Kidney (tissue), 13 donors: ENCODE measurements at regions not wholly inside any gene's neighbourhood (a gene's known extent, or its start where the extent isn't known, plus 50 kb on each side); places are given as distances from the start of the nearest gene placed in this dataset.

Source experiments
- DNase-seq, 5 donors: peaks; one replicate each; pipeline ENCODE4 v3.0.0-alpha.2; 2013 to 2020
- FAIRE-seq: peaks from 2 replicates; lab custom pipeline; 2012; peaks lifted over from hg19 to GRCh38; lab: Jason Lieb, UNC
- H3K27ac ChIP-seq, 2 donors: one replicate each; pipeline ENCODE4 v1.7.0; 2013; ENCODE audit warnings: low read depth in 2 of 2, low read length in 2 of 2, inconsistent platforms in 1 of 2
- H3K27me3 ChIP-seq: one replicate; pipeline ENCODE4 v1.7.1; 2013; ENCODE audit warnings: low read length, inconsistent platforms; ENCODE audit not compliant: control insufficient read depth, insufficient read depth
- H3K36me3 ChIP-seq, 3 donors: one replicate each; pipeline versions ENCODE4 v1.7.0 to v1.7.1; 2013; ENCODE audit warnings: low read length in 3 of 3, control low read depth in 1 of 3, inconsistent platforms in 1 of 3; ENCODE audit not compliant: insufficient read depth in 3 of 3, control insufficient read depth in 2 of 3
- H3K4me1 ChIP-seq, 3 donors: one replicate each; pipeline versions ENCODE4 v1.7.0 to v1.7.1; 2013; ENCODE audit warnings: low read length in 3 of 3, inconsistent platforms in 1 of 3, low read depth in 1 of 3; ENCODE audit not compliant: control insufficient read depth in 2 of 3, insufficient read depth in 2 of 3
- H3K4me3 ChIP-seq, 3 donors: one replicate each; pipeline versions ENCODE4 v1.7.0 to v1.8.1; 2013; ENCODE audit warnings: low read length in 3 of 3, control low read depth in 1 of 3, inconsistent platforms in 1 of 3
- H3K9ac ChIP-seq, 3 donors: one replicate each; pipeline versions ENCODE4 v1.7.0 to v1.7.1; 2013; ENCODE audit warnings: low read length in 3 of 3, control low read depth in 1 of 3, inconsistent platforms in 1 of 3
- H3K9me3 ChIP-seq, 3 donors: one replicate each; pipeline versions ENCODE4 v1.7.0 to v1.7.1; 2013; ENCODE audit warnings: low read length in 3 of 3, control low read depth in 1 of 3, inconsistent platforms in 1 of 3; ENCODE audit not compliant: control insufficient read depth in 2 of 3, insufficient read depth in 1 of 3
- intact Hi-C: fragments of 100-400 bp; cut with DNase I; formaldehyde crosslinking; loops from one replicate; pipeline ENCODE4 v1.11.1; 2022
- TF ChIP-seq, protein P1 (sequence below): IDR thresholded peaks from 3 replicates; pipeline ENCODE4 v1.5.1; 2012; ENCODE audit warnings: mild to moderate bottlenecking, moderate library complexity, borderline replicate concordance; ENCODE audit not compliant: insufficient read depth; ENCODE audit errors: extremely low read depth
- donor health status: control.
- donor health status: control.
- donor health status: control.
- donor health status: control.
- donor health status: control.
- donor health status: DM: yes; HTN: yes; CAD: no.
- donor health status: Normal renal cell carcinoma (clear cell type).

DNA sequence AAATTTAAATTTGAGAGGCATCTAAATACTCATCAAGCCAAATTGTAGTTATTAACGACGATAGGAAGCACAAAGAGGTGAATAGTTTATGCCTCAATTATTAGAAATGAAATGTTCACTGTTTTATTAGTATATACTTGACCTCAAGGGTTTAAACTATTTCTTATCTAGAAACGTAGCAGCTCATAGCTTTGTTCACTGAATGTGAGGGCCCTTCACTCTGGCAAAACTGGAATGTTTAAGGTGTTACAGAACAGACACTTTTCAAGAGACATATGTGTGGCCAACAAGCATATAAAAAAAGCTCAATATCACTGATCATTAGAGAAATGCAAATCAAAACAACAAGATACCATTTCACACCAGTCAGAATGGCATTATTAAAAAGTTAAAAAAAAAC, 151.2 kb upstream of the KCNN2 start:
- H3K4me3 ChIP-seq = no peak overlapping the region
- DNase-seq (no peak), FAIRE-seq (no peak)
- H3K9me3 ChIP-seq = no peaks in the 10 kb centered on the region
- H3K27ac ChIP-seq = no peak overlapping the region
- H3K4me1 ChIP-seq = no peaks in the 10 kb centered on the region
- H3K36me3 ChIP-seq = no peaks in the 10 kb centered on the region
- H3K27me3 ChIP-seq = no peaks in the 10 kb centered on the region
- intact Hi-C loops = no loop called here
- no peak overlapping the region for H3K9ac ChIP-seq
- TF ChIP-seq, protein P1, sequence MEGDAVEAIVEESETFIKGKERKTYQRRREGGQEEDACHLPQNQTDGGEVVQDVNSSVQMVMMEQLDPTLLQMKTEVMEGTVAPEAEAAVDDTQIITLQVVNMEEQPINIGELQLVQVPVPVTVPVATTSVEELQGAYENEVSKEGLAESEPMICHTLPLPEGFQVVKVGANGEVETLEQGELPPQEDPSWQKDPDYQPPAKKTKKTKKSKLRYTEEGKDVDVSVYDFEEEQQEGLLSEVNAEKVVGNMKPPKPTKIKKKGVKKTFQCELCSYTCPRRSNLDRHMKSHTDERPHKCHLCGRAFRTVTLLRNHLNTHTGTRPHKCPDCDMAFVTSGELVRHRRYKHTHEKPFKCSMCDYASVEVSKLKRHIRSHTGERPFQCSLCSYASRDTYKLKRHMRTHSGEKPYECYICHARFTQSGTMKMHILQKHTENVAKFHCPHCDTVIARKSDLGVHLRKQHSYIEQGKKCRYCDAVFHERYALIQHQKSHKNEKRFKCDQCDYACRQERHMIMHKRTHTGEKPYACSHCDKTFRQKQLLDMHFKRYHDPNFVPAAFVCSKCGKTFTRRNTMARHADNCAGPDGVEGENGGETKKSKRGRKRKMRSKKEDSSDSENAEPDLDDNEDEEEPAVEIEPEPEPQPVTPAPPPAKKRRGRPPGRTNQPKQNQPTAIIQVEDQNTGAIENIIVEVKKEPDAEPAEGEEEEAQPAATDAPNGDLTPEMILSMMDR = no peak

DNA sequence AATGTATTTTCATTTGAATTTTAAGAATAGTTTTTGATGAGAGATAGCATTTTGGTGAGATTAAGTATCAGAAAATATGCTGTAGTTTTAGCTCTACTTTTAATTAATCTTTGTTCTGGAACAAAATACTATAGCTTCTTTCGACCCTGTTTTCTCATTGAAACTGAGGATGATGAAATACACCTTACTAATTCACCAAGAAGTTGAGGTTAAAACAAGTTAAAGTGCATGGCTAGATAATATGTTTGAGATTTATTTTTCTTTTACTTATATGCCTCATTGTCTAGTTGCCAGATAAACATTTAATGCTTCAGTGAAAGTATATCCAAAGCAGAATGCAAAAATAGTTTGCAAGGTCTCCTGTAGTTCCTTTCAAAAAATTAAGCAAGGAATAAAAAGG, 140.1 kb upstream of the KCNN2 start:
- no peak overlapping the region for H3K27ac ChIP-seq
- no peaks in the 10 kb centered on the region for H3K36me3 ChIP-seq
- TF ChIP-seq, protein P1 = no peak
- H3K9ac ChIP-seq = no peak overlapping the region
- intact Hi-C loops = no loop called here
- FAIRE-seq (no peak), DNase-seq (no peak)
- H3K4me3 ChIP-seq = no peak overlapping the region
- no peaks in the 10 kb centered on the region for H3K27me3 ChIP-seq
- H3K4me1 ChIP-seq = no peaks in the 10 kb centered on the region
- H3K9me3 ChIP-seq = peaks cover 0 to 12% (median 4%) of the 10 kb centered on the region in 3 donors

DNA sequence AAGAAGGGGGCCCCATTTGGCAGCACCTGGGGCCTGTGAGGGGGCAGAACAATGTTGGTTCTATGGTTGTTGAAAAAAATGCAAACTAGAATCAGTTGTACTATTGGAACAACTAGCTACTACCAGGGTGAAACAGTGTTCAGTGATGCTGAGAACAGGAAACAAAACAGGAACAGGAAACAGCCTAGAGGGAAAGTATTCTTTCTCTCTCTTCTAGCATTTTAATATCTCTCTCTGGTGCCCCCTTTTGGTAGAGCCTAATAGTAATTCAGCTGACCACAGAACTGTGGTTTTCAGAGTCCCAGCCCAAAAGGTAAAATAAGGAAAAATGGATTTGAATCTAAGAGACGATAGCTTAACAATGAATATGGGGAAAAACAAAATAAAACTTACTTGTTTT, 138.0 kb upstream of the KCNN2 start:
- H3K27me3 ChIP-seq = no peaks in the 10 kb centered on the region
- H3K27ac ChIP-seq = no peak overlapping the region
- no peak overlapping the region for H3K4me3 ChIP-seq
- intact Hi-C loops = no loop called here
- TF ChIP-seq, protein P1 = peak; percentile 2
- no peaks in the 10 kb centered on the region for H3K36me3 ChIP-seq
- FAIRE-seq (no peak), DNase-seq (peak in 2 of 5 donors; percentile 9 to 25)
- H3K4me1 ChIP-seq = no peaks in the 10 kb centered on the region
- H3K9ac ChIP-seq = no peak overlapping the region
- H3K9me3 ChIP-seq = peaks cover 0 to 6% (median 0%) of the 10 kb centered on the region in 3 donors

DNA sequence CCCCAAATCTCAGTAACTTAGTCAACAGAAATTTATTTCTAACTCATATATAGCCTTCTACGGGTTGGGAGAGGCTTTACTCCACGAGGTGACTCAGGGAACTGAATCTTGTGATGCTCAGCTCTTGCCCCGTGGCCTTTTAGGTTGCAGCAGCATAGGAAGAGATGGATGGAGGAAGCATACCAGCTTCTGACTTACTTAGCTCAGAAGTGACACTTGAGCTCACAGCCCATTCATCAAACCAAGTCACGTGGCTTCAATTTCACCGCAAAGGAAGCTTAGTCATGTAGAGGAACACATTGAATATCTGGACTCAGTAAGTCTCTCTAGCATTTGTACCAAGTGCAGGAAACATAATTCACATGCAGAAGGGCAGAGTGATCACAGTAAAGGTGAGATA, 124.1 kb upstream of the KCNN2 start:
- intact Hi-C loops = no loop called here
- FAIRE-seq = no peak

More for the DNA sequence above, 124.1 kb upstream of the KCNN2 start:
- Histone ChIP-seq H3K4me3 (no peak overlapping the region), H3K9me3 (no peaks in the 10 kb centered on the region), H3K4me1 (no peaks in the 10 kb centered on the region), H3K27me3 (no peaks in the 10 kb centered on the region), H3K9ac (no peak overlapping the region), H3K27ac (no peak overlapping the region), H3K36me3 (no peaks in the 10 kb centered on the region)
- TF ChIP-seq, protein P1 = no peak
- DNase-seq = no peak
